Neural progenitor cell (in vitro differentiated cells): ENCODE measurements at regions not wholly inside any gene's neighbourhood (a gene's known extent, or its start where the extent isn't known, plus 50 kb on each side); places are given as distances from the start of the nearest gene placed in this dataset.

Source experiments
- DNase-seq: peaks from one replicate; pipeline ENCODE4 v3.0.0-alpha.2; 2016; ENCODE audit warnings: low spot score
- H2AFZ ChIP-seq: fragments of 200-600 bp; sonication (generic); replicated peaks from 2 replicates; pipeline ENCODE4 v1.6.1; 2016; ENCODE audit warnings: antibody characterized with exemption
- H3F3A ChIP-seq: fragments of 200-600 bp; sonication (generic); 2 replicates; pipeline ENCODE4 v1.6.1; 2016; ENCODE audit warnings: antibody characterized with exemption, low read depth
- H3K27ac ChIP-seq: fragments of 200-600 bp; sonication (generic); 2 replicates; pipeline ENCODE4 v1.5.1; 2016; ENCODE audit warnings: mild to moderate bottlenecking
- H3K27me3 ChIP-seq: fragments of 200-600 bp; sonication (generic); 2 replicates; pipeline ENCODE4 v1.6.1; 2016; ENCODE audit warnings: mild to moderate bottlenecking, moderate library complexity
- H3K36me3 ChIP-seq: fragments of 200-600 bp; sonication (generic); 2 replicates; pipeline ENCODE4 v1.5.1; 2016
- H3K4me1 ChIP-seq: fragments of 200-600 bp; sonication (generic); 2 replicates; pipeline ENCODE4 v1.6.1; 2016; ENCODE audit warnings: mixed run types
- H3K4me2 ChIP-seq: fragments of 200-600 bp; sonication (generic); 2 replicates; pipeline ENCODE4 v1.6.1; 2016
- H3K4me3 ChIP-seq: fragments of 200-600 bp; sonication (generic); 2 replicates; pipeline ENCODE4 v1.5.1; 2016
- H3K79me2 ChIP-seq: fragments of 200-600 bp; sonication (generic); 2 replicates; pipeline ENCODE4 v1.6.1; 2016; ENCODE audit warnings: low read depth
- H3K9ac ChIP-seq: fragments of 200-600 bp; sonication (generic); 2 replicates; pipeline ENCODE4 v1.6.1; 2016
- H3K9me3 ChIP-seq: fragments of 200-600 bp; sonication (generic); 2 replicates; pipeline ENCODE4 v1.5.1; 2016; ENCODE audit warnings: low read depth
- H4K20me1 ChIP-seq: fragments of 200-600 bp; sonication (generic); 2 replicates; pipeline ENCODE4 v1.6.1; 2016; ENCODE audit warnings: low read depth
- H3K27ac Mint-ChIP-seq: 3 replicates; pipeline ENCODE4 v1.8.0; 2021; ENCODE audit warnings: mixed read lengths
- H3K27me3 Mint-ChIP-seq: 2 replicates; pipeline ENCODE4 v1.8.0; 2022; ENCODE audit warnings: low read depth, mild to moderate bottlenecking, inconsistent platforms, moderate library complexity, mixed read lengths; ENCODE audit not compliant: insufficient read depth
- H3K36me3 Mint-ChIP-seq: 3 replicates; pipeline ENCODE4 v1.8.0; 2021; ENCODE audit warnings: mixed read lengths
- H3K4me1 Mint-ChIP-seq: 3 replicates; pipeline ENCODE4 v1.8.0; 2021; ENCODE audit warnings: mixed read lengths
- H3K4me3 Mint-ChIP-seq: 3 replicates; pipeline ENCODE4 v1.8.0; 2021; ENCODE audit warnings: mild to moderate bottlenecking, moderate library complexity, mixed read lengths
- H3K9me3 Mint-ChIP-seq: 3 replicates; pipeline ENCODE4 v1.8.0; 2020; ENCODE audit warnings: mixed read lengths
- CTCF ChIP-seq: fragments of 200-600 bp; sonication (generic); IDR thresholded peaks from 2 replicates; pipeline ENCODE4 v1.5.1; 2017; ENCODE audit warnings: antibody characterized with exemption, mild to moderate bottlenecking
- EZH2 ChIP-seq: fragments of 200-600 bp; sonication (generic); IDR thresholded peaks from 2 replicates; pipeline ENCODE4 v1.6.1; 2017; ENCODE audit warnings: antibody characterized with exemption, mild to moderate bottlenecking, moderate library complexity
- EZH2phosphoT487 ChIP-seq: fragments of 200-600 bp; sonication (generic); IDR thresholded peaks from 2 replicates; pipeline ENCODE4 v1.6.1; 2017; ENCODE audit warnings: antibody characterized with exemption

- H2AFZ ChIP-seq, result no peak overlapping the region
- H3K9me3 Mint-ChIP-seq, result peaks cover 3% of the 10 kb centered on the region
- no peaks in the 10 kb centered on the region for H3K4me1 ChIP-seq
- no peaks in the 10 kb centered on the region for H3F3A ChIP-seq
- H3K79me2 ChIP-seq, result no peaks in the 10 kb centered on the region
- peaks cover 10% of the 10 kb centered on the region for H3K9me3 ChIP-seq
- no peaks in the 10 kb centered on the region for H3K36me3 ChIP-seq
- H3K27ac Mint-ChIP-seq, result no peak overlapping the region
- TF ChIP-seq EZH2phosphoT487, result no peak
- no peak for TF ChIP-seq CTCF
- no peak for TF ChIP-seq EZH2
- no peaks in the 10 kb centered on the region for H3K4me1 Mint-ChIP-seq
- no peaks in the 10 kb centered on the region for H3K36me3 Mint-ChIP-seq
- H3K4me2 ChIP-seq, result no peak overlapping the region
- H3K4me3 Mint-ChIP-seq, result no peak overlapping the region
- no peak for DNase-seq
- H3K27ac ChIP-seq, result no peak overlapping the region
- H3K27me3 Mint-ChIP-seq, result peaks cover 3% of the 10 kb centered on the region
- H3K9ac ChIP-seq, result no peak overlapping the region
- H3K4me3 ChIP-seq, result no peak overlapping the region
- no peaks in the 10 kb centered on the region for H4K20me1 ChIP-seq
- no peaks in the 10 kb centered on the region for H3K27me3 ChIP-seq
Observed at GRCh38 chr3:102125197-102125993, 276.1 kb downstream of the NFKBIZ start.

GRCh38 chr3:102125994-102126368 is 276.7 kb downstream of the NFKBIZ start:
- Histone ChIP-seq H2AFZ (no peak overlapping the region), H3K79me2 (no peaks in the 10 kb centered on the region), H3K9ac (no peak overlapping the region), H3K27me3 (no peaks in the 10 kb centered on the region), H3F3A (no peaks in the 10 kb centered on the region), H3K27ac (no peak overlapping the region), H3K36me3 (no peaks in the 10 kb centered on the region), H4K20me1 (no peaks in the 10 kb centered on the region), H3K4me2 (no peak overlapping the region), H3K9me3 (peaks cover 10% of the 10 kb centered on the region), H3K4me3 (no peak overlapping the region), H3K4me1 (no peaks in the 10 kb centered on the region)
- no peak for DNase-seq
- H3K4me1 Mint-ChIP-seq, result no peaks in the 10 kb centered on the region
- no peak overlapping the region for H3K4me3 Mint-ChIP-seq
- H3K27ac Mint-ChIP-seq, result no peak overlapping the region
- no peaks in the 10 kb centered on the region for H3K36me3 Mint-ChIP-seq
- TF ChIP-seq EZH2phosphoT487, result no peak
- no peak for TF ChIP-seq CTCF
- TF ChIP-seq EZH2, result no peak
- H3K27me3 Mint-ChIP-seq, result peaks cover 3% of the 10 kb centered on the region
- peaks cover 3% of the 10 kb centered on the region for H3K9me3 Mint-ChIP-seq

DNA sequence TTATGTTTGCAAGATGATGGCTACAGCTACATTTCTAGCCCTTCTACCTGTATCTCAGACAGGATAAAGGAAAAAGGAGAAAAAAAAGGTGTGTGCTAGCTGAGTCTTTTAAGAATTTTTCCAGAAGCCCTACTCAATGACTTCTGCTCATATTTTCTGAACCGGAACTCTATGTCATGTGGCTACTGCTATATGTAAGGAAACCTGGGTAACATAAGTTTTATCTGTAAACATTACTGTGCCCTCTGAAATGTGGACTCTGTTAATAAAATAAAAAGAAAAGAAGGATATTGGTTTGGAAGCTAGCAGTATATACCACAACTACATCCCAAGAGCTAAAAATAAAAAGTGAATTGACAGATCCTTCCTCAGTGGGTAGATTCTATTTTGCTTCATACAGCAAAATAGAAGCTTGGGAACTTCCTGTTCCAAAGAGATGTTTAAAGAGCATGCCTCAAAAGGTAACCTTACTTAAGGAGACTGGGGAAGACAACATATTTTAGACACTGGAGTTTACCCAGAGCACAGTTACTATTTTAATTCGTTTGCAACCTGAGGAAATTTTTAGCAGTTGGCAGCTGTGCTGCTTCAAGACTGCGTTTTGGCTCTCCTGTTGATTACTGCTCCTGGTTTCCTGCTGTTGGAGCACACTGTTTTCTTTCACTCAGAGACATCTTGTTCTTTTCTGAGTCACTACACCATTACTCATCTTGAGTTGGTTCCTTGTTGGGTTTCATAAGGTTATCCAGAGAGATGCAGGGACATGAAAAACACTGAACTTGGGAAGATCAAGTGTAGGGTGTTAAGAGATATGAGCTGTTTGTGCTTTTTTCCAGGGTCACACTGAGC is 280.7 kb downstream of the NFKBIZ start:
- no peak overlapping the region for H3K27ac ChIP-seq
- Mint-ChIP-seq H3K27me3 (peaks cover 5% of the 10 kb centered on the region), H3K9me3 (no peaks in the 10 kb centered on the region), H3K4me1 (no peaks in the 10 kb centered on the region), H3K27ac (no peak overlapping the region), H3K36me3 (no peaks in the 10 kb centered on the region), H3K4me3 (no peak overlapping the region)
- H4K20me1 ChIP-seq, result no peaks in the 10 kb centered on the region
- TF ChIP-seq CTCF, result no peak
- no peak for TF ChIP-seq EZH2
- no peak for TF ChIP-seq EZH2phosphoT487
- H3F3A ChIP-seq, result no peaks in the 10 kb centered on the region
- no peaks in the 10 kb centered on the region for H3K36me3 ChIP-seq
- H3K4me2 ChIP-seq, result no peak overlapping the region
- H3K4me1 ChIP-seq, result no peaks in the 10 kb centered on the region
- H3K27me3 ChIP-seq, result no peaks in the 10 kb centered on the region
- no peak overlapping the region for H3K4me3 ChIP-seq
- no peaks in the 10 kb centered on the region for H3K9me3 ChIP-seq
- no peaks in the 10 kb centered on the region for H3K79me2 ChIP-seq
- H3K9ac ChIP-seq, result no peak overlapping the region
- DNase-seq, result no peak
- H2AFZ ChIP-seq, result no peak overlapping the region
